ENCODE measurements at regions not wholly inside any gene's neighbourhood (a gene's known extent, or its start where the extent isn't known, plus 50 kb on each side); places are given as distances from the start of the nearest gene placed in this dataset.
"Not testable (repeated sequence)": the region's sequence is repeated elsewhere in the genome, so short reads cannot be mapped to it uniquely, and the experiment has no call there.

GRCh38 chr5:118377420-118377819 lies 610.9 kb downstream of the DTWD2 start:
- DNase-seq (ENCODE audit: low spot score) = no peak

GRCh38 chr5:118371973-118372831 lies 616.1 kb downstream of the DTWD2 start:
- no peak for DNase-seq (ENCODE audit: low spot score)

- no peak for DNase-seq (ENCODE audit: low spot score)
Observed at GRCh38 chr5:118366429-118366828, 621.9 kb downstream of the DTWD2 start.

GRCh38 chr5:118365718-118366117 lies 622.6 kb downstream of the DTWD2 start:
- no peak for DNase-seq (ENCODE audit: low spot score)

- no peak for DNase-seq (ENCODE audit: low spot score)
Observed at GRCh38 chr5:118354797-118355196, 633.5 kb downstream of the DTWD2 start.

- no peak for DNase-seq (ENCODE audit: low spot score)
Observed at GRCh38 chr5:118353970-118354369, 634.4 kb downstream of the DTWD2 start.

GRCh38 chr5:118336468-118336867 lies 651.9 kb downstream of the DTWD2 start:
- DNase-seq (ENCODE audit: low spot score) = no peak

- no peak for DNase-seq (ENCODE audit: low spot score)
Observed at GRCh38 chr5:118327389-118327788, 661.0 kb downstream of the DTWD2 start.

GRCh38 chr5:118326481-118327045 lies 661.8 kb downstream of the DTWD2 start:
- DNase-seq (ENCODE audit: low spot score) = no peak

- DNase-seq (ENCODE audit: low spot score) = no peak
Observed at GRCh38 chr5:118325931-118326330, 662.4 kb downstream of the DTWD2 start.

GRCh38 chr5:118323723-118324122 lies 664.6 kb downstream of the DTWD2 start:
- not testable (repeated sequence) for DNase-seq (ENCODE audit: low spot score)

GRCh38 chr5:118321081-118321480 lies 667.3 kb downstream of the DTWD2 start:
- no peak for DNase-seq (ENCODE audit: low spot score)

GRCh38 chr5:118320121-118320520 lies 668.2 kb downstream of the DTWD2 start:
- no peak for DNase-seq (ENCODE audit: low spot score)

GRCh38 chr5:118314931-118315330 lies 673.4 kb downstream of the DTWD2 start:
- DNase-seq (ENCODE audit: low spot score) = no peak

GRCh38 chr5:118311103-118311819 lies 677.1 kb downstream of the DTWD2 start:
- no peak for DNase-seq (ENCODE audit: low spot score)

- no peak for DNase-seq (ENCODE audit: low spot score)
Observed at GRCh38 chr5:118310401-118310800, 677.9 kb downstream of the DTWD2 start.

- DNase-seq (ENCODE audit: low spot score) = no peak
Observed at GRCh38 chr5:118303296-118303695, 685.1 kb downstream of the DTWD2 start.

GRCh38 chr5:118302786-118303185 lies 685.6 kb downstream of the DTWD2 start:
- no peak for DNase-seq (ENCODE audit: low spot score)

- DNase-seq (ENCODE audit: low spot score) = no peak
Observed at GRCh38 chr5:118301696-118302095, 686.7 kb downstream of the DTWD2 start.

- DNase-seq (ENCODE audit: low spot score) = no peak
Observed at GRCh38 chr5:118295045-118295444, 693.3 kb downstream of the DTWD2 start.

- no peak for DNase-seq (ENCODE audit: low spot score)
Observed at GRCh38 chr5:118293378-118293777, 695.0 kb downstream of the DTWD2 start.

GRCh38 chr5:118290204-118290603 lies 698.1 kb downstream of the DTWD2 start:
- no peak for DNase-seq (ENCODE audit: low spot score)

- DNase-seq (ENCODE audit: low spot score) = not testable (repeated sequence)
Observed at GRCh38 chr5:118284230-118284629, 704.1 kb downstream of the DTWD2 start.
